ENCODE measurements at regions not wholly inside any gene's neighbourhood (a gene's known extent, or its start where the extent isn't known, plus 50 kb on each side); places are given as distances from the start of the nearest gene placed in this dataset.

DNA sequence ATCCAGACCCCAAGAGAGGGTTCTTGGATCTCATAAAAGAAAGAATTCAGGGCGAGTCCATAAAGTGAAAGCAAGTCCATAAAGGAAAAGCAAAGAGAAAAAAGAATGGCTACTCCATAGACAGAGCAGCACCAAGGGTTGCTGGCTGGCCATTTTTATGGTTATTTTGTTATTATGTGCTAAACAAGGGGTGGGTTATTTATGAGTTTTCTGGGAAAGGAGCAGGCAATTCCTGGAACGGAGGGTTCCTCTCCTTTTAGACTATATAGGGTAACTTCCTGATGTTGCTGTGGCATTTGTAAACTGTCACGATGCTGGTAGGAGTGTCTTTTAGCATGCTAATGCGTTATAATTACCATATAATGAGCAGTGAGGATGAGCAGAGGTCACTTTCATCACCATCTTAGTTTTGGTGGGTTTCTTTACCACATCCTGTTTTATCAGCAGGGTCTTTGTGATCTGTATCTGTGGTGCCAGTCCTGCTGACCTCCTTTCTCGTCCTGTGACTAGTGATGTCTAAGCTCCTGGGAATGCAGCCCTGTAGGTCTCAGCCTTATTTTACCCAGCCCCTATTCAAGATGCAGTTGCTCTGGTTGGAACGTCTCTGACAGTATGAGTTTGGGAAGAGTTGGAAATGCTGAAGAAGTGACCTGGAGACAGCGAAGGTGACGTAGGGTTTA, 100.5 kb downstream of the ZNF664 start:
- Histone ChIP-seq H2BK120ac (ENCODE audit: low read depth, low read length, poor library complexity, severe bottlenecking) (no peak overlapping the region), H2BK20ac (ENCODE audit: low read depth, low read length, poor library complexity, severe bottlenecking) (no peak overlapping the region), H3K9ac (ENCODE audit: extremely low read depth, insufficient read length, low read length) (no peak overlapping the region), H3K27ac (ENCODE audit: insufficient read length, low read depth, low read length) (no peak overlapping the region), H2BK5ac (ENCODE audit: insufficient read length, low read length) (no peak overlapping the region), H2AFZ (ENCODE audit: low read length) (no peak overlapping the region), H3K4ac (ENCODE audit: low read depth, low read length) (no peak overlapping the region), H3K18ac (ENCODE audit: insufficient read length, low read depth, low read length) (no peak overlapping the region), H3T11ph (ENCODE audit: low read length) (no peak overlapping the region), H2AK5ac (ENCODE audit: insufficient read length, low read length) (no peak overlapping the region), H3K9me3 (ENCODE audit: control insufficient read depth, low read depth, low read length) (no peaks in the 10 kb centered on the region), H3K27me3 (ENCODE audit: insufficient read depth, low read length) (no peaks in the 10 kb centered on the region), H3K23ac (ENCODE audit: insufficient read length, low read depth, low read length) (no peak overlapping the region), H4K8ac (replicated peaks; ENCODE audit: insufficient read length, low read depth, low read length) (no peak overlapping the region), H4K5ac (ENCODE audit: insufficient read length, low read depth, low read length) (no peak overlapping the region), H3K14ac (ENCODE audit: insufficient read depth, low read length) (no peak overlapping the region), H3K79me1 (ENCODE audit: insufficient read depth, low read depth, low read length, poor library complexity, severe bottlenecking) (no peaks in the 10 kb centered on the region), H4K91ac (ENCODE audit: insufficient read length, low read depth, low read length) (no peak overlapping the region), H3K56ac (ENCODE audit: insufficient read length, low read depth, low read length) (no peak overlapping the region), H4K20me1 (ENCODE audit: control insufficient read depth, insufficient read depth, insufficient read length) (no peaks in the 10 kb centered on the region), H2BK12ac (ENCODE audit: insufficient read length, low read depth, low read length) (no peak overlapping the region), H2BK15ac (ENCODE audit: low read depth, low read length) (no peak overlapping the region), H3K4me1 (ENCODE audit: insufficient read depth, low read length) (peaks cover 14% of the 10 kb centered on the region; the same call in 1 of the 2 replicates), H3K23me2 (ENCODE audit: insufficient read length, low read depth, low read length, poor library complexity, severe bottlenecking) (no peaks in the 10 kb centered on the region), H3K4me2 (ENCODE audit: insufficient read depth, insufficient read length, low read length) (no peak overlapping the region), H3K79me2 (ENCODE audit: insufficient read depth, low read length) (no peaks in the 10 kb centered on the region)
- DNase-seq, result no peak
- no peaks in the 10 kb centered on the region; a peak in 1 of 7 replicates for H3K36me3 Mint-ChIP-seq (ENCODE audit: insufficient read depth in 1 of 3, low read depth in 3 of 3)
- TF ChIP-seq, protein P1, sequence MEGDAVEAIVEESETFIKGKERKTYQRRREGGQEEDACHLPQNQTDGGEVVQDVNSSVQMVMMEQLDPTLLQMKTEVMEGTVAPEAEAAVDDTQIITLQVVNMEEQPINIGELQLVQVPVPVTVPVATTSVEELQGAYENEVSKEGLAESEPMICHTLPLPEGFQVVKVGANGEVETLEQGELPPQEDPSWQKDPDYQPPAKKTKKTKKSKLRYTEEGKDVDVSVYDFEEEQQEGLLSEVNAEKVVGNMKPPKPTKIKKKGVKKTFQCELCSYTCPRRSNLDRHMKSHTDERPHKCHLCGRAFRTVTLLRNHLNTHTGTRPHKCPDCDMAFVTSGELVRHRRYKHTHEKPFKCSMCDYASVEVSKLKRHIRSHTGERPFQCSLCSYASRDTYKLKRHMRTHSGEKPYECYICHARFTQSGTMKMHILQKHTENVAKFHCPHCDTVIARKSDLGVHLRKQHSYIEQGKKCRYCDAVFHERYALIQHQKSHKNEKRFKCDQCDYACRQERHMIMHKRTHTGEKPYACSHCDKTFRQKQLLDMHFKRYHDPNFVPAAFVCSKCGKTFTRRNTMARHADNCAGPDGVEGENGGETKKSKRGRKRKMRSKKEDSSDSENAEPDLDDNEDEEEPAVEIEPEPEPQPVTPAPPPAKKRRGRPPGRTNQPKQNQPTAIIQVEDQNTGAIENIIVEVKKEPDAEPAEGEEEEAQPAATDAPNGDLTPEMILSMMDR (conservative IDR thresholded peaks at IDR 0.05), result no peak
- H3K27ac Mint-ChIP-seq, result peak overlapping the region; percentile 30 to 87 (median 83); a peak in 6 of 7 replicates
- H3K4me1 Mint-ChIP-seq, result peaks cover 54 to 55% of the 10 kb centered on the region in 2 experiments
- WGBS (ENCODE audit: extremely low coverage, insufficient read length, low lambda C conversion rate), result no CpG with 5 or more reads among the region's 8 CpGs
- H3K4me3 Mint-ChIP-seq, result no peak overlapping the region
- H3K27me3 Mint-ChIP-seq (ENCODE audit: low read depth), result peaks cover 4% of the 10 kb centered on the region; the same call in 1 of the 2 replicates
- H3K9me3 Mint-ChIP-seq, result no peaks in the 10 kb centered on the region; a peak in 1 of 5 replicates

Measured in H9 (cell line).